Tibial artery (tissue), 4 donors: ENCODE measurements at regions not wholly inside any gene's neighbourhood (a gene's known extent, or its start where the extent isn't known, plus 50 kb on each side); places are given as distances from the start of the nearest gene placed in this dataset.

ENCODE experiments used
- DNase-seq, 2 donors: peaks; one replicate each; pipeline ENCODE4 v3.0.0-alpha.2; 2019
- H3K27ac ChIP-seq, 2 donors: fragments of 200-600 bp; sonication (generic) in 1 of 2; 1 replicate in 1 of 2; 2 replicates in 1 of 2; pipeline ENCODE4 v1.5.1; 2018 to 2019; ENCODE audit warnings: mild to moderate bottlenecking in 1 of 2
- H3K27me3 ChIP-seq, 2 donors: fragments of 200-600 bp; sonication (generic) in 1 of 2; one replicate each; pipeline versions ENCODE4 v1.5.1 to v1.6.0; 2016 to 2019
- H3K36me3 ChIP-seq, 3 donors: fragments of 200-600 bp; sonication (generic) in 2 of 3; one replicate each; pipeline ENCODE4 v1.5.1; 2016 to 2019; ENCODE audit warnings: mild to moderate bottlenecking in 2 of 3
- H3K4me1 ChIP-seq, 4 donors: fragments of 200-600 bp; sonication (generic) in 2 of 4; 1 replicate in 3 of 4; 2 replicates in 1 of 4; pipeline ENCODE4 v1.5.1; 2016 to 2019
- H3K4me3 ChIP-seq, 2 donors: fragments of 200-600 bp; sonication (generic) in 1 of 2; 1 replicate in 1 of 2; 2 replicates in 1 of 2; pipeline ENCODE4 v1.5.1; 2018 to 2019; ENCODE audit warnings: mild to moderate bottlenecking in 2 of 2
- H3K9me3 ChIP-seq, 3 donors: fragments of 200-600 bp; sonication (generic) in 1 of 3; one replicate each; pipeline ENCODE4 v1.5.1; 2016 to 2019
- intact Hi-C: fragments of 100-400 bp; cut with DNase I; formaldehyde crosslinking; loops from one replicate; pipeline ENCODE4 v1.15.0; 2023; ENCODE audit warnings: low total_unique reads
- TF ChIP-seq, protein P1 (sequence below), 2 experiments: fragments of 200-600 bp in 1 of 2; fragments of 450-650 bp in 1 of 2; IDR thresholded peaks; one replicate each; pipeline ENCODE4 v1.5.1; 2017 to 2019; ENCODE audit warnings: antibody characterized with exemption in 2 of 2, mild to moderate bottlenecking in 1 of 2, moderate library complexity in 1 of 2

DNA sequence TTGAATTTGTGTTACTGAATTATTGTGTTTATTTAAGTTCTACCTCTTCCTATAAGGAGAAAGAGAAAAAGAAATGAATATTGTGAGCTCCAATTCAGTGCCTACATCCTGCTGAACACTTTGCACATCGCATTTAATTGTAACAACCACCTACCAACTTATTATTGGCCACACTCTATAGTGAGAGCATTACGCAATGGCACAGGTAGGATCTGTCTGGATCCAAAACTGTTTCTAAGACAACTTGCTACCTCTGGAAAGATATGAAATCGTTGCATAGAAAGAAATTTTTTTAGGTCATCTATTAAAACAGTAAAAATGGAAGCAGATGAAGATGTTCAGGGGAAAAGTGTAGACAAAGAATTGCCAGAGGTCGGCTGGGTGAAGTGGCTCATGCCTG, 227.2 kb upstream of the SNX2 start:
- Histone ChIP-seq H3K9me3 (no peaks in the 10 kb centered on the region), H3K27ac (no peak overlapping the region), H3K4me1 (no peaks in the 10 kb centered on the region), H3K27me3 (peaks cover 0 to 3% of the 10 kb centered on the region in 2 donors), H3K4me3 (no peak overlapping the region), H3K36me3 (no peaks in the 10 kb centered on the region)
- TF ChIP-seq, protein P1, sequence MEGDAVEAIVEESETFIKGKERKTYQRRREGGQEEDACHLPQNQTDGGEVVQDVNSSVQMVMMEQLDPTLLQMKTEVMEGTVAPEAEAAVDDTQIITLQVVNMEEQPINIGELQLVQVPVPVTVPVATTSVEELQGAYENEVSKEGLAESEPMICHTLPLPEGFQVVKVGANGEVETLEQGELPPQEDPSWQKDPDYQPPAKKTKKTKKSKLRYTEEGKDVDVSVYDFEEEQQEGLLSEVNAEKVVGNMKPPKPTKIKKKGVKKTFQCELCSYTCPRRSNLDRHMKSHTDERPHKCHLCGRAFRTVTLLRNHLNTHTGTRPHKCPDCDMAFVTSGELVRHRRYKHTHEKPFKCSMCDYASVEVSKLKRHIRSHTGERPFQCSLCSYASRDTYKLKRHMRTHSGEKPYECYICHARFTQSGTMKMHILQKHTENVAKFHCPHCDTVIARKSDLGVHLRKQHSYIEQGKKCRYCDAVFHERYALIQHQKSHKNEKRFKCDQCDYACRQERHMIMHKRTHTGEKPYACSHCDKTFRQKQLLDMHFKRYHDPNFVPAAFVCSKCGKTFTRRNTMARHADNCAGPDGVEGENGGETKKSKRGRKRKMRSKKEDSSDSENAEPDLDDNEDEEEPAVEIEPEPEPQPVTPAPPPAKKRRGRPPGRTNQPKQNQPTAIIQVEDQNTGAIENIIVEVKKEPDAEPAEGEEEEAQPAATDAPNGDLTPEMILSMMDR (IDR thresholded peaks at IDR 0.05), result no peak
- no peak for DNase-seq
- intact Hi-C loops, result no loop called here

DNA sequence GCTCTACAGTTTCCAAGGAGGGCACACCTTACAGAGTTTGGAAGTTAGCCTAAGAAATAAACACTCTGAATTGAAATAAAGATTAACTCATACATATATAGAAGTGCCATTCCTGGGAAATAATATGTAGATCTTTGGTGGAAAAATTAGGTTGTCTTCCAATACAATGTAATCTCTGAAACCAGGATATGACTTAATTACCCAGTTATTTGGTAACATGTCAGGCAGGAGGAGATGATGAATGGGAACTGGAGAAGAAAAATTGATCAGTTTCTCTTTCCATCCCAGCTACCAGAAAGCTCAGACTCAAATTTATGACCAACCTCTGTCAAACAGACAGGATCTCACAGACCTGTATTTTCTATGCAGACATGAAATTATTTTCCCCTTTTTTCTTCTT, 215.2 kb upstream of the SNX2 start:
- Histone ChIP-seq H3K4me3 (no peak overlapping the region), H3K9me3 (no peaks in the 10 kb centered on the region), H3K27me3 (no peaks in the 10 kb centered on the region), H3K4me1 (no peaks in the 10 kb centered on the region), H3K36me3 (no peaks in the 10 kb centered on the region), H3K27ac (no peak overlapping the region)
- TF ChIP-seq, protein P1 (IDR thresholded peaks at IDR 0.05), result no peak
- no peak for DNase-seq
- intact Hi-C loops, result no loop called here

DNA sequence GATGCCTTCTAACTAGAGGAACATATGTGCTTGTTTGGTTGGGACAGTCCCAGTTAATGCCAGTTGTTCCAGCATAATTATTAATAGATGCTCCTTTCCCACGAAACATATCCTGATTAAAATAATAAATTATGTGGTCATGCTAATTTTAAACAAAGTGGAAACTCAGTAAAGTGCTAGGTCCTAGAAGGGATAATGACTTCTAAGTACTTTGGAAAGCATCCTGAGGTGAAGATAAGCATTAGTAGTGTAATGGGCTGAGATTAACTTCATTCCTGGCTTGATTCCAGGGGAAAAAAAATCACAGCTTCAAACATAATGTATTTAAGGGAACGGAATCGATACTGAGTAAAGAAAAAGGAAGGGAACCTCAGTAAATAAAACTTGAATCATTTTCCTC, 213.7 kb upstream of the SNX2 start:
- no peaks in the 10 kb centered on the region for H3K4me1 ChIP-seq
- H3K27ac ChIP-seq, result no peak overlapping the region
- H3K27me3 ChIP-seq, result no peaks in the 10 kb centered on the region
- H3K36me3 ChIP-seq, result no peaks in the 10 kb centered on the region
- H3K9me3 ChIP-seq, result no peaks in the 10 kb centered on the region
- H3K4me3 ChIP-seq, result no peak overlapping the region
- TF ChIP-seq, protein P1 (IDR thresholded peaks at IDR 0.05), result no peak
- DNase-seq, result no peak
- intact Hi-C loops, result no loop called here

- H3K4me1 ChIP-seq, result no peaks in the 10 kb centered on the region
- TF ChIP-seq, protein P1 (IDR thresholded peaks at IDR 0.05), result no peak
- no peaks in the 10 kb centered on the region for H3K36me3 ChIP-seq
- no peak for DNase-seq
- no peaks in the 10 kb centered on the region for H3K9me3 ChIP-seq
- intact Hi-C loops, result no loop called here
- no peak overlapping the region for H3K4me3 ChIP-seq
- no peaks in the 10 kb centered on the region for H3K27me3 ChIP-seq
- H3K27ac ChIP-seq, result no peak overlapping the region
Observed at GRCh38 chr5:122565331-122565730, 209.5 kb upstream of the SNX2 start.

DNA sequence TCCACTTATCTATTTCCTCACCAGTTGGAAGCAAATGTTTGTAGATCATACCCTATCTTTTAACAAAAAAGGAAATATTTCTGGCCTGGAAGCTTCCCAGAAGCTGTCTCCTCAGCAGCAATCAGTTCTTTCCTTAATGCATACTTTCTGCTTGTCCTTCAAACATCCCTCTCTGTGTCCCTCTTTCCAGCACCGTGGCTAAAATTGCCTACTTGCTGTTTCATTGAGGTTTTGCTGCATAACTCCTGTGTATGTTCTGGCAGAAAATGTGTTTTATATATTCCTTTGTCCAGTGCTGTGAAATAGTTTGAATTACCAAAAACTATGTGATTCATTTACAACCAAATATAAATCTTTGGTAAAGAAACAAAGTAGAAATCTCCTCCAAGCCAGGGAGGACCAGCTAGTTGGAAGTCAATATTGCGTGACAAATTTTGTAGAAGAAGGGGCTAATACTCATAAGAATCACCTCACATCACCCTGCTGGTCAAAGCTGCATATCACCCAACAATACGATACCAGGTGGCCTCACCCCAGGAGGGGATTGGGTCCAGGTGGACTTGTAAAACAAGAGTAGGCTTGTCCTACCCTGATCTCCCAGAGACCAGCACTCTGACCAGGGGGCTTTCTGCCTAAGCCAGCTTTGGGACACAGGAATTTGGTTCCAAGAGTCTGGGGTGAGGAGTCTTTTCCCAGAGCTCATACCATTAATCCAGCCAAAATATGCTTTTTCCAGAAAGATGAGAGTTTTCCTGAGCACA, 198.4 kb upstream of the SNX2 start:
- Histone ChIP-seq H3K4me1 (peaks cover 0 to 5% (median 0%) of the 10 kb centered on the region in 4 donors), H3K9me3 (no peaks in the 10 kb centered on the region), H3K27me3 (no peaks in the 10 kb centered on the region), H3K4me3 (no peak overlapping the region), H3K36me3 (no peaks in the 10 kb centered on the region), H3K27ac (no peak overlapping the region)
- no peak for DNase-seq
- TF ChIP-seq, protein P1 (IDR thresholded peaks at IDR 0.05), result no peak
- intact Hi-C loops, result no loop called here
